ENCODE measurements at regions not wholly inside any gene's neighbourhood (a gene's known extent, or its start where the extent isn't known, plus 50 kb on each side); places are given as distances from the start of the nearest gene placed in this dataset.
A peak's percentile ranks its signal among the peaks of the same experiment; 100 is the strongest.

- no peak for DNase-seq (ENCODE audit: low read depth in 2 of 2)
- no peak overlapping the region for H3K4me3 ChIP-seq (replicated peaks in 1 of 2; ENCODE audit: low read depth in 2 of 2, low read length in 2 of 2)
- no peak for TF ChIP-seq CTCF (IDR thresholded peaks at IDR 0.05; ENCODE audit: low read depth, low read length)
Measured at GRCh38 chr11:70566768-70567530, 168.6 kb downstream of the CTTN start.

GRCh38 chr11:70567680-70568034, 169.3 kb downstream of the CTTN start:
- TF ChIP-seq CTCF (IDR thresholded peaks at IDR 0.05; ENCODE audit: low read depth, low read length), result no peak
- H3K4me3 ChIP-seq (replicated peaks in 1 of 2; ENCODE audit: low read depth in 2 of 2, low read length in 2 of 2), result peak overlapping the region; percentile 26 to 30
- DNase-seq (ENCODE audit: low read depth in 2 of 2), result no peak

GRCh38 chr11:70568035-70568813, 169.9 kb downstream of the CTTN start:
- DNase-seq (ENCODE audit: low read depth in 2 of 2), result peak; percentile 21 to 73
- peak; percentile 11 for TF ChIP-seq CTCF (IDR thresholded peaks at IDR 0.05; ENCODE audit: low read depth, low read length)
- peak overlapping the region; percentile 26 to 30 for H3K4me3 ChIP-seq (replicated peaks in 1 of 2; ENCODE audit: low read depth in 2 of 2, low read length in 2 of 2)

GRCh38 chr11:70568814-70569617, 170.7 kb downstream of the CTTN start:
- no peak for DNase-seq (ENCODE audit: low read depth in 2 of 2)
- TF ChIP-seq CTCF (IDR thresholded peaks at IDR 0.05; ENCODE audit: low read depth, low read length), result no peak
- H3K4me3 ChIP-seq (replicated peaks in 1 of 2; ENCODE audit: low read depth in 2 of 2, low read length in 2 of 2), result peak overlapping the region in 1 of 2 donors; percentile 1

GRCh38 chr11:70569618-70569890, 171.2 kb downstream of the CTTN start:
- no peak for DNase-seq (ENCODE audit: low read depth in 2 of 2)
- TF ChIP-seq CTCF (IDR thresholded peaks at IDR 0.05; ENCODE audit: low read depth, low read length), result no peak
- no peak overlapping the region for H3K4me3 ChIP-seq (replicated peaks in 1 of 2; ENCODE audit: low read depth in 2 of 2, low read length in 2 of 2)

- no peak for TF ChIP-seq CTCF (IDR thresholded peaks at IDR 0.05; ENCODE audit: low read depth, low read length)
- no peak overlapping the region for H3K4me3 ChIP-seq (replicated peaks in 1 of 2; ENCODE audit: low read depth in 2 of 2, low read length in 2 of 2)
- no peak for DNase-seq (ENCODE audit: low read depth in 2 of 2)
Measured at GRCh38 chr11:70569996-70570692, 171.8 kb downstream of the CTTN start.

Data from cardiac fibroblast (primary cell).